Keratinocyte (primary cell): ENCODE measurements at regions not wholly inside any gene's neighbourhood (a gene's known extent, or its start where the extent isn't known, plus 50 kb on each side); places are given as distances from the start of the nearest gene placed in this dataset.
A peak's percentile ranks its signal among the peaks of the same experiment; 100 is the strongest.

Experiments
- EZH2 ChIP-seq: IDR thresholded peaks from one replicate; pipeline ENCODE4 v1.6.1; 2012; ENCODE audit warnings: inconsistent platforms, mild to moderate bottlenecking, low read length, moderate library complexity
- TF ChIP-seq, protein P1 (sequence below), 3 experiments: IDR thresholded peaks in 1 of 3; conservative IDR thresholded peaks in 1 of 3; optimal IDR thresholded peaks in 1 of 3; 2 replicates in 2 of 3; 3 replicates in 1 of 3; pipeline versions ENCODE3 to v1.5.1; 2011; ENCODE audit warnings: low read length in 3 of 3, mild to moderate bottlenecking in 3 of 3, moderate library complexity in 2 of 3, control low read depth in 1 of 3, inconsistent platforms in 1 of 3; ENCODE audit not compliant: insufficient read depth in 2 of 3; ENCODE audit errors: extremely low read depth in 1 of 3

DNA sequence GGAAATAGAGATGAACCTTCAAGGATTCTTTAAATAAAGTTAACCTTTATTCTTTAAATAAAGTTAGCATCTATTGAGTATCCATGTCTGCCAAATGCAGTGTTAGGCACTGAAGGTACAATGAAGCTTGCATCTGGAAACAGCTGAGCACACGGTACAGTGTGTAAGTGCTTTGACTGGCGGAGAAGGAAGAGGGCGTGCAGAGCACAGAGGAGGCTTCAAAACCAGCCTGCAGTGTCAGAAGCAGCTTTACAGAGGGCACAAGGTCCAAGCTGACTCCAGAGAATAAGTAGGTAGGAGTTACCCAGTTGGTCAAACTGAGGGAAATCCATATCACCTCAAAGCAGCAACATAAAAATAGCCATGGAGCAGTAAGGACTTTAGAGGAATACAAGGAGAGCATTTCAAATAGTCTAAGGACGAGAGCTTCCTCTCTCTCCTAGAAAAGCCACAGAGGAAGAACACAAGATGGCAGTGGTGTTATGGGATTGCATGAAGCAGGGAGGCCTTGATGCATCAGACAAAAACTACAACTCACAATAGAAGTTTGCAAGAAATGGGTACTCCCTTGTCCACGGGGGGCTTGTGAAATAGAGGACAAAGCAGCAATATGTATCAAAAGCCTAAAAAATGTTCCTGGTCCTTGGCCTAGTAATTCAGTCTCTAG, 60.3 kb upstream of the PPP2R3A start:
- TF ChIP-seq, protein P1, sequence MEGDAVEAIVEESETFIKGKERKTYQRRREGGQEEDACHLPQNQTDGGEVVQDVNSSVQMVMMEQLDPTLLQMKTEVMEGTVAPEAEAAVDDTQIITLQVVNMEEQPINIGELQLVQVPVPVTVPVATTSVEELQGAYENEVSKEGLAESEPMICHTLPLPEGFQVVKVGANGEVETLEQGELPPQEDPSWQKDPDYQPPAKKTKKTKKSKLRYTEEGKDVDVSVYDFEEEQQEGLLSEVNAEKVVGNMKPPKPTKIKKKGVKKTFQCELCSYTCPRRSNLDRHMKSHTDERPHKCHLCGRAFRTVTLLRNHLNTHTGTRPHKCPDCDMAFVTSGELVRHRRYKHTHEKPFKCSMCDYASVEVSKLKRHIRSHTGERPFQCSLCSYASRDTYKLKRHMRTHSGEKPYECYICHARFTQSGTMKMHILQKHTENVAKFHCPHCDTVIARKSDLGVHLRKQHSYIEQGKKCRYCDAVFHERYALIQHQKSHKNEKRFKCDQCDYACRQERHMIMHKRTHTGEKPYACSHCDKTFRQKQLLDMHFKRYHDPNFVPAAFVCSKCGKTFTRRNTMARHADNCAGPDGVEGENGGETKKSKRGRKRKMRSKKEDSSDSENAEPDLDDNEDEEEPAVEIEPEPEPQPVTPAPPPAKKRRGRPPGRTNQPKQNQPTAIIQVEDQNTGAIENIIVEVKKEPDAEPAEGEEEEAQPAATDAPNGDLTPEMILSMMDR (optimal IDR thresholded peaks at IDR 0.05 in 1 of 3, IDR thresholded peaks at IDR 0.05 in 1 of 3, conservative IDR thresholded peaks at IDR 0.05 in 1 of 3; ENCODE audit: extremely low read depth in 1 of 3, insufficient read depth in 2 of 3, low read length in 3 of 3) = peak; percentile 53 to 70 (median 63)
- TF ChIP-seq EZH2 = no peak
